GM21390 (cell line): ENCODE measurements at regions not wholly inside any gene's neighbourhood (a gene's known extent, or its start where the extent isn't known, plus 50 kb on each side); places are given as distances from the start of the nearest gene placed in this dataset.
A peak's percentile ranks its signal among the peaks of the same experiment; 100 is the strongest.

ENCODE experiments used
- ATAC-seq: cut with Tn5 transposase; IDR thresholded peaks from one replicate; pipeline ENCODE4 v1.9.1; 2021; ENCODE audit not compliant: unreplicated experiment

GRCh38 chr9:84393266-84393950, 52.9 kb upstream of the SLC28A3 start:
- ATAC-seq, result no peak

- ATAC-seq, result no peak
Observed at GRCh38 chr9:84394036-84394435, 53.5 kb upstream of the SLC28A3 start.

GRCh38 chr9:84397151-84397728, 56.7 kb upstream of the SLC28A3 start:
- ATAC-seq, result peak; percentile 76

GRCh38 chr9:84397822-84398221, 57.3 kb upstream of the SLC28A3 start:
- no peak for ATAC-seq

- no peak for ATAC-seq
Observed at GRCh38 chr9:84402517-84402916, 62.0 kb upstream of the SLC28A3 start.

- ATAC-seq, result no peak
Observed at GRCh38 chr9:84403288-84403687, 62.7 kb upstream of the SLC28A3 start.

- no peak for ATAC-seq
Observed at GRCh38 chr9:84404095-84404686, 63.6 kb upstream of the SLC28A3 start.

- ATAC-seq, result no peak
Observed at GRCh38 chr9:84405667-84406066, 65.1 kb upstream of the SLC28A3 start.

- no peak for ATAC-seq
Observed at GRCh38 chr9:84408416-84408815, 67.9 kb upstream of the SLC28A3 start.

- no peak for ATAC-seq
Observed at GRCh38 chr9:84411683-84412267, 71.2 kb upstream of the SLC28A3 start.

GRCh38 chr9:84412654-84413053, 72.1 kb upstream of the SLC28A3 start:
- no peak for ATAC-seq

- ATAC-seq, result no peak
Observed at GRCh38 chr9:84413301-84413700, 72.7 kb upstream of the SLC28A3 start.

- no peak for ATAC-seq
Observed at GRCh38 chr9:84419031-84419602, 78.6 kb upstream of the SLC28A3 start.

GRCh38 chr9:84424931-84425330, 84.4 kb upstream of the SLC28A3 start:
- no peak for ATAC-seq

- ATAC-seq, result no peak
Observed at GRCh38 chr9:84432746-84433145, 92.2 kb upstream of the SLC28A3 start.

GRCh38 chr9:84435902-84436301, 95.3 kb upstream of the SLC28A3 start:
- no peak for ATAC-seq

- no peak for ATAC-seq
Observed at GRCh38 chr9:84436386-84437109, 96.0 kb upstream of the SLC28A3 start.

GRCh38 chr9:84438391-84438790, 97.8 kb upstream of the SLC28A3 start:
- ATAC-seq, result no peak

GRCh38 chr9:84439250-84439649, 98.7 kb upstream of the SLC28A3 start:
- ATAC-seq, result no peak

- no peak for ATAC-seq
Observed at GRCh38 chr9:84442712-84443111, 102.2 kb upstream of the SLC28A3 start.

- ATAC-seq, result no peak
Observed at GRCh38 chr9:84445737-84446136, 105.2 kb upstream of the SLC28A3 start.
